ENCODE measurements at regions not wholly inside any gene's neighbourhood (a gene's known extent, or its start where the extent isn't known, plus 50 kb on each side); places are given as distances from the start of the nearest gene placed in this dataset.

GRCh38 chr5:54388811-54389210, 66.7 kb upstream of the HSPB3 start:
- in situ Hi-C loops (cut with MboI; ENCODE audit: low pct_ligation_motif_present in 1 of 4, low pct_unique_long_range_greater_than_20kb in 1 of 4, low sequenced_read_pairs in 3 of 4) (no loop called here), intact Hi-C loops (cut with DNase I; ENCODE audit: low total_unique reads) (no loop called here)
- Histone ChIP-seq H3K4me1 (peaks cover 0 to 14% (median 7%) of the 10 kb centered on the region in 4 donors), H3K4me3 (no peak overlapping the region), H3K27me3 (no peaks in the 10 kb centered on the region), H3K9me3 (no peaks in the 10 kb centered on the region), H3K36me3 (no peaks in the 10 kb centered on the region), H3K27ac (no peak overlapping the region)
- 95 to 100% methylated on average over 1 of the region's 1 CpG for WGBS, 2 donors (ENCODE audit: low coverage in 1 of 2)
- TF ChIP-seq EP300 (IDR thresholded peaks at IDR 0.05; ENCODE audit: low read depth) (no peak), CTCF (IDR thresholded peaks at IDR 0.05) (no peak)
- no peak for DNase-seq

- in situ Hi-C loops (cut with MboI; ENCODE audit: low pct_ligation_motif_present in 1 of 4, low pct_unique_long_range_greater_than_20kb in 1 of 4, low sequenced_read_pairs in 3 of 4) (no loop called here), intact Hi-C loops (cut with DNase I; ENCODE audit: low total_unique reads) (no loop called here)
- no peak overlapping the region for H3K27ac ChIP-seq
- no peaks in the 10 kb centered on the region for H3K9me3 ChIP-seq
- H3K4me3 ChIP-seq = no peak overlapping the region
- peaks cover 0 to 18% (median 9%) of the 10 kb centered on the region in 4 donors for H3K4me1 ChIP-seq
- no peak for TF ChIP-seq POLR2A (IDR thresholded peaks at IDR 0.05)
- TF ChIP-seq CTCF (IDR thresholded peaks at IDR 0.05) = no peak
- TF ChIP-seq EP300 (IDR thresholded peaks at IDR 0.05; ENCODE audit: low read depth) = no peak
- no peak for TF ChIP-seq POLR2AphosphoS5 (IDR thresholded peaks at IDR 0.05)
- no peak for DNase-seq
- WGBS, 2 donors (ENCODE audit: low coverage in 1 of 2) = 72 to 76% methylated on average over 5 of the region's 5 CpGs
- no peaks in the 10 kb centered on the region for H3K27me3 ChIP-seq
- no peaks in the 10 kb centered on the region for H3K36me3 ChIP-seq
These were observed 67.1 kb upstream of the HSPB3 start for GRCh38 chr5:54388409-54388808.

GRCh38 chr5:54387659-54388232, 67.8 kb upstream of the HSPB3 start:
- peaks cover 0 to 19% (median 10%) of the 10 kb centered on the region in 4 donors for H3K4me1 ChIP-seq
- intact Hi-C loops (cut with DNase I; ENCODE audit: low total_unique reads) (no loop called here), in situ Hi-C loops (cut with MboI; ENCODE audit: low pct_ligation_motif_present in 1 of 4, low pct_unique_long_range_greater_than_20kb in 1 of 4, low sequenced_read_pairs in 3 of 4) (no loop called here)
- no peak for TF ChIP-seq POLR2A (IDR thresholded peaks at IDR 0.05)
- H3K36me3 ChIP-seq = no peaks in the 10 kb centered on the region
- no peak overlapping the region for H3K27ac ChIP-seq
- no peaks in the 10 kb centered on the region for H3K27me3 ChIP-seq
- H3K9me3 ChIP-seq = no peaks in the 10 kb centered on the region
- H3K4me3 ChIP-seq = no peak overlapping the region
- DNase-seq = no peak
- 75 to 78% methylated on average over 3 of the region's 3 CpGs for WGBS, 2 donors (ENCODE audit: low coverage in 1 of 2)

GRCh38 chr5:54387031-54387430, 68.5 kb upstream of the HSPB3 start:
- no peak for TF ChIP-seq CTCF (IDR thresholded peaks at IDR 0.05)
- TF ChIP-seq POLR2AphosphoS5 (IDR thresholded peaks at IDR 0.05) = no peak
- no peak for TF ChIP-seq EP300 (IDR thresholded peaks at IDR 0.05; ENCODE audit: low read depth)
- no peak for TF ChIP-seq POLR2A (IDR thresholded peaks at IDR 0.05)
- Histone ChIP-seq H3K36me3 (no peaks in the 10 kb centered on the region), H3K4me1 (peaks cover 0 to 19% (median 10%) of the 10 kb centered on the region in 4 donors), H3K4me3 (no peak overlapping the region), H3K27me3 (no peaks in the 10 kb centered on the region), H3K9me3 (no peaks in the 10 kb centered on the region), H3K27ac (no peak overlapping the region)
- no peak for DNase-seq
- whole genome bisulfite sequencing, 2 donors (ENCODE audit: low coverage in 1 of 2) = 66 to 83% methylated on average over 4 of the region's 4 CpGs
- in situ Hi-C loops (cut with MboI; ENCODE audit: low pct_ligation_motif_present in 1 of 4, low pct_unique_long_range_greater_than_20kb in 1 of 4, low sequenced_read_pairs in 3 of 4) (no loop called here), intact Hi-C loops (cut with DNase I; ENCODE audit: low total_unique reads) (no loop called here)

GRCh38 chr5:54385994-54386393, 69.5 kb upstream of the HSPB3 start:
- TF ChIP-seq POLR2AphosphoS5 (IDR thresholded peaks at IDR 0.05) (no peak), POLR2A (IDR thresholded peaks at IDR 0.05) (no peak), CTCF (IDR thresholded peaks at IDR 0.05) (no peak), EP300 (IDR thresholded peaks at IDR 0.05; ENCODE audit: low read depth) (no peak)
- no peak for DNase-seq
- in situ Hi-C loops (cut with MboI; ENCODE audit: low pct_ligation_motif_present in 1 of 4, low pct_unique_long_range_greater_than_20kb in 1 of 4, low sequenced_read_pairs in 3 of 4) = no loop called here
- Histone ChIP-seq H3K27ac (no peak overlapping the region), H3K4me1 (peaks cover 0 to 19% (median 10%) of the 10 kb centered on the region in 4 donors), H3K36me3 (no peaks in the 10 kb centered on the region), H3K27me3 (no peaks in the 10 kb centered on the region), H3K9me3 (no peaks in the 10 kb centered on the region), H3K4me3 (no peak overlapping the region)
- intact Hi-C loops (cut with DNase I; ENCODE audit: low total_unique reads) = no loop called here
- 72% methylated on average over 2 of the region's 2 CpGs for WGBS, 2 donors (ENCODE audit: low coverage in 1 of 2)
